ENCODE measurements at regions not wholly inside any gene's neighbourhood (a gene's known extent, or its start where the extent isn't known, plus 50 kb on each side); places are given as distances from the start of the nearest gene placed in this dataset.

DNA sequence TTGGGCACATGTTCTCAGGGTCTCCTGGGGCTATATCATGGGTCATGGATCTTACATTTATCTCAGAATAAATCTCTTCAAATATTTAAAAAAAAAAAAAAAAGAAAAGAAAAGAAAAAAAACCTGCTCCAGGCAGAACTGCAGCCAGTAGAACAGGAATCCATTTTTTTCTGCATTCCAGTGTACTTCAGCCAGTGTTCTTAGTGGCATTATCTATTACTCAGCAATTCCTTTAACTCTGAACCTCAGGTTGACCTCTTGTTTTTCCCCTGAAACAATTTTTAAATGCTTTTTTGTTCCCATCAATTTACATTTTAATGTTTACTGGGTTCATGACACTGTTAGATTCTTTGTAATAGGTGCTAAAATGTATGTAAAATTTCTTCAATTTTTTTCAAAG, 66.7 kb upstream of the STXBP6 start:
- no peak for TF ChIP-seq CTCF (IDR thresholded peaks at IDR 0.05)
- no peak for TF ChIP-seq POLR2AphosphoS5 (IDR thresholded peaks at IDR 0.05)
- no peak for TF ChIP-seq POLR2A (IDR thresholded peaks at IDR 0.05)
- TF ChIP-seq EP300 (IDR thresholded peaks at IDR 0.05), result no peak
